ENCODE measurements at regions not wholly inside any gene's neighbourhood (a gene's known extent, or its start where the extent isn't known, plus 50 kb on each side); places are given as distances from the start of the nearest gene placed in this dataset.

DNA sequence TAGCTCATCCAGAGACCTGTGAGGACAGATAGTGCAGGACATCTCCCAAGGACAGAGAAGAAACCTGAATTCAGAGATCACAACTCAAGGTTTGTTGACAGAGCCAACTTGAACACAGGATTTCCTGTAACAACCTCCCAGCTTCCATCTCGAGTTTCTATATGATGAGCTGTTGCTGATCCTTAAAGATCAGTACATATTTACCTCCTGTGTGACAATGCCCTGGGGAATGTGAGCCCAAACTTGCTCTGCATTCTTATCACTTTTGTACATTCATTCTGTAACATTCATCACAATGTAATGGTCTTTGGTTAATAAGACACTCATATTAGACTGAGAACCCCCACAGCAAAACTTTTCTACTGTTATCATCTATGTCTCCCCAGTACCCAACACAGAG, 468.6 kb downstream of the XPNPEP1 start:
- no peak overlapping the region for H3K4me3 ChIP-seq (ENCODE audit: low read depth, low read length, poor library complexity, severe bottlenecking)
- H4K20me1 ChIP-seq (ENCODE audit: insufficient read depth, low read length) = no peaks in the 10 kb centered on the region
- H3K9me3 ChIP-seq (ENCODE audit: low read length) = no peaks in the 10 kb centered on the region
- H3K4me1 ChIP-seq (ENCODE audit: insufficient read depth, low read length, severe bottlenecking) = no peaks in the 10 kb centered on the region
- no peaks in the 10 kb centered on the region for H3F3A ChIP-seq (ENCODE audit: insufficient read depth, low read length)
- H3K27ac ChIP-seq (ENCODE audit: low read depth, low read length, poor library complexity, severe bottlenecking) = no peak overlapping the region
- TF ChIP-seq, protein P1, sequence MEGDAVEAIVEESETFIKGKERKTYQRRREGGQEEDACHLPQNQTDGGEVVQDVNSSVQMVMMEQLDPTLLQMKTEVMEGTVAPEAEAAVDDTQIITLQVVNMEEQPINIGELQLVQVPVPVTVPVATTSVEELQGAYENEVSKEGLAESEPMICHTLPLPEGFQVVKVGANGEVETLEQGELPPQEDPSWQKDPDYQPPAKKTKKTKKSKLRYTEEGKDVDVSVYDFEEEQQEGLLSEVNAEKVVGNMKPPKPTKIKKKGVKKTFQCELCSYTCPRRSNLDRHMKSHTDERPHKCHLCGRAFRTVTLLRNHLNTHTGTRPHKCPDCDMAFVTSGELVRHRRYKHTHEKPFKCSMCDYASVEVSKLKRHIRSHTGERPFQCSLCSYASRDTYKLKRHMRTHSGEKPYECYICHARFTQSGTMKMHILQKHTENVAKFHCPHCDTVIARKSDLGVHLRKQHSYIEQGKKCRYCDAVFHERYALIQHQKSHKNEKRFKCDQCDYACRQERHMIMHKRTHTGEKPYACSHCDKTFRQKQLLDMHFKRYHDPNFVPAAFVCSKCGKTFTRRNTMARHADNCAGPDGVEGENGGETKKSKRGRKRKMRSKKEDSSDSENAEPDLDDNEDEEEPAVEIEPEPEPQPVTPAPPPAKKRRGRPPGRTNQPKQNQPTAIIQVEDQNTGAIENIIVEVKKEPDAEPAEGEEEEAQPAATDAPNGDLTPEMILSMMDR (IDR thresholded peaks at IDR 0.05; ENCODE audit: low read length) = no peak
- no peak for TF ChIP-seq EZH2 (IDR thresholded peaks at IDR 0.05; ENCODE audit: borderline replicate concordance, low read length)
- no peaks in the 10 kb centered on the region for H3K36me3 ChIP-seq (ENCODE audit: insufficient read depth, low read length)
- H3K79me2 ChIP-seq (ENCODE audit: insufficient read depth, low read length) = no peaks in the 10 kb centered on the region
- H3K9me2 ChIP-seq (ENCODE audit: low read depth, low read length) = no peaks in the 10 kb centered on the region
- no peak overlapping the region for H3K4me2 ChIP-seq (ENCODE audit: low read length)
- no peaks in the 10 kb centered on the region for H3K27me3 ChIP-seq (ENCODE audit: insufficient read depth, low read length)
- no peak overlapping the region for H3K9ac ChIP-seq (ENCODE audit: low read length)
- H2AFZ ChIP-seq (ENCODE audit: low read length) = no peak overlapping the region

DNA sequence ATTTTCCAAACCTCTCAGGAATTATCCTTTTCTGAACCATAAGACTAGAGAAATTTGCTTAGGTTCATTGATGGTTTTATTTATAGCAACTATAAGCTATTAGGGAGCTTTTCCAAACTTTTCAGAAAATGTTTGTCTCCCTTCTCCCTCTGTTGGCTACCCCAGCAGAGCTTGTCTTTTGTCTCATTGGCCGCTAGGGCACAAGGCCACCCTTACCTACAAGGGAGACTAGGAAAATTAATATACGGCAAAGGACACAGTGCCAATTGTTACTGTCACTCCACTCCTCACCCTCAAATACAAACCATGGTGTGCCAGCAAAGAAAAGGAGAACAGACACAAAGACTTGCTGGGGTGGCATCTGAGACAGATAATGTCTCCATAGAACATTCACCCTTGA, 471.4 kb downstream of the XPNPEP1 start:
- H4K20me1 ChIP-seq (ENCODE audit: insufficient read depth, low read length) = no peaks in the 10 kb centered on the region
- no peak overlapping the region for H3K4me2 ChIP-seq (ENCODE audit: low read length)
- no peaks in the 10 kb centered on the region for H3K9me2 ChIP-seq (ENCODE audit: low read depth, low read length)
- H3K27me3 ChIP-seq (ENCODE audit: insufficient read depth, low read length) = no peaks in the 10 kb centered on the region
- no peaks in the 10 kb centered on the region for H3K4me1 ChIP-seq (ENCODE audit: insufficient read depth, low read length, severe bottlenecking)
- H3K36me3 ChIP-seq (ENCODE audit: insufficient read depth, low read length) = no peaks in the 10 kb centered on the region
- H3K27ac ChIP-seq (ENCODE audit: low read depth, low read length, poor library complexity, severe bottlenecking) = no peak overlapping the region
- no peak overlapping the region for H2AFZ ChIP-seq (ENCODE audit: low read length)
- no peaks in the 10 kb centered on the region for H3K79me2 ChIP-seq (ENCODE audit: insufficient read depth, low read length)
- H3F3A ChIP-seq (ENCODE audit: insufficient read depth, low read length) = no peaks in the 10 kb centered on the region
- H3K9ac ChIP-seq (ENCODE audit: low read length) = no peak overlapping the region
- H3K4me3 ChIP-seq (ENCODE audit: low read depth, low read length, poor library complexity, severe bottlenecking) = no peak overlapping the region
- TF ChIP-seq, protein P1 (IDR thresholded peaks at IDR 0.05; ENCODE audit: low read length) = peak; percentile 23; the same call in 1 of the 2 replicates
- no peak for TF ChIP-seq EZH2 (IDR thresholded peaks at IDR 0.05; ENCODE audit: borderline replicate concordance, low read length)
- H3K9me3 ChIP-seq (ENCODE audit: low read length) = no peaks in the 10 kb centered on the region

DNA sequence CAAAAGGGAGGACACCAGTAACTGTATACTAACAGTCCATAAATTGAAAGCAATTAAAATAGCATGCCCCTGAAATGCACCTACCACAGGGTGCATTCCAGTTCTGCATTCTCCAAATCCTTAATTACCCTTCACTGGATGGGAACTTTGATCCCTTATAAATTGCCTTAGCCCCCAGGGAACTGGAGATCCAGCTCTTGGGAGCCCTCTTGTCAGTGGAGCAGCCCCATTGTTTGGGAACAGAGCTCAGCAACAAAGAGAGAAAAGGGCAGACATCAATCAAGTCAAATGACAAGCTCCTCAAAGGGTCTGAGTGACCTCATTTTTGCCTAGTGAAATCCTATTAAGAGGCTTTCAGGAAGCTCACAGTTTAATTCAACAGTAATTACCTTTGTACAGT, 472.6 kb downstream of the XPNPEP1 start:
- H4K20me1 ChIP-seq (ENCODE audit: insufficient read depth, low read length) = no peaks in the 10 kb centered on the region
- no peak overlapping the region for H3K4me2 ChIP-seq (ENCODE audit: low read length)
- H3K79me2 ChIP-seq (ENCODE audit: insufficient read depth, low read length) = no peaks in the 10 kb centered on the region
- no peaks in the 10 kb centered on the region for H3K4me1 ChIP-seq (ENCODE audit: insufficient read depth, low read length, severe bottlenecking)
- no peaks in the 10 kb centered on the region for H3K9me2 ChIP-seq (ENCODE audit: low read depth, low read length)
- no peak overlapping the region for H3K27ac ChIP-seq (ENCODE audit: low read depth, low read length, poor library complexity, severe bottlenecking)
- no peak overlapping the region for H3K4me3 ChIP-seq (ENCODE audit: low read depth, low read length, poor library complexity, severe bottlenecking)
- no peaks in the 10 kb centered on the region for H3K36me3 ChIP-seq (ENCODE audit: insufficient read depth, low read length)
- TF ChIP-seq, protein P1 (IDR thresholded peaks at IDR 0.05; ENCODE audit: low read length) = no peak
- no peak for TF ChIP-seq EZH2 (IDR thresholded peaks at IDR 0.05; ENCODE audit: borderline replicate concordance, low read length)
- no peaks in the 10 kb centered on the region for H3F3A ChIP-seq (ENCODE audit: insufficient read depth, low read length)
- no peak overlapping the region for H3K9ac ChIP-seq (ENCODE audit: low read length)
- H3K9me3 ChIP-seq (ENCODE audit: low read length) = no peaks in the 10 kb centered on the region
- no peaks in the 10 kb centered on the region for H3K27me3 ChIP-seq (ENCODE audit: insufficient read depth, low read length)
- H2AFZ ChIP-seq (ENCODE audit: low read length) = no peak overlapping the region

All from OCI-LY1 (cell line).